K562 (cell line): ENCODE measurements at regions not wholly inside any gene's neighbourhood (a gene's known extent, or its start where the extent isn't known, plus 50 kb on each side); places are given as distances from the start of the nearest gene placed in this dataset.

ENCODE experiments used
- ATAC-seq: fragments of 200-7000 bp; cut with Tn5 transposase; 3 replicates; pipeline ENCODE4 v1.9.1; 2020; ENCODE audit warnings: moderate library complexity
- BruUV-seq: library from RNA; stranded (reverse); fragments of 400-500 nt; replicated peaks from 2 replicates; lab custom pipeline; 2021; lab: Mats Ljungman, UMichigan
- CTCF ChIA-PET: fragments of 300-600 bp; formaldehyde crosslinking; extraction: SDS; loops from one replicate; lab custom pipeline; 2021; ENCODE audit warnings: low intra/inter-chr PET ratio; lab: Yijun Ruan, JAX
- POLR2A ChIA-PET: fragments of 300-600, 350-650 bp; sonication (Branson Sonifier 250); formaldehyde crosslinking; extraction: SDS; loops from one replicate; lab custom pipeline; 2021; ENCODE audit warnings: antibody characterized with exemption, inconsistent platforms; lab: Yijun Ruan, JAX
- DNase-seq, 4 experiments: peaks; one replicate each; pipeline versions ENCODE4 v3.0.0 to v3.0.0-alpha.2; 2011 to 2018; ENCODE audit warnings: low spot score in 3 of 4, mixed read lengths in 3 of 4; ENCODE audit errors: extremely low read depth in 1 of 4
- FAIRE-seq: peaks from 2 replicates; lab custom pipeline; 2011; peaks lifted over from hg19 to GRCh38; lab: Jason Lieb, UNC
- H2AFZ ChIP-seq: 2 replicates; pipeline ENCODE4 v1.6.0; 2011; ENCODE audit warnings: low read depth, low read length, control low read depth, inconsistent platforms
- H3K27ac ChIP-seq: fragments of 200-600 bp; 3 replicates; pipeline ENCODE4 v1.8.0; 2011; ENCODE audit warnings: low read depth, mild to moderate bottlenecking, control low read depth, inconsistent platforms, low read length, moderate library complexity, mixed read lengths; ENCODE audit errors: extremely low read depth
- H3K27me3 ChIP-seq, 2 experiments: fragments of 300-600 bp in 1 of 2; 2 replicates in 1 of 2; 3 replicates in 1 of 2; pipeline versions ENCODE4 v1.6.0 to v1.8.0; 2011; ENCODE audit warnings: inconsistent platforms in 2 of 2, low read length in 2 of 2, mild to moderate bottlenecking in 1 of 2, mixed read lengths in 1 of 2, moderate library complexity in 1 of 2; ENCODE audit not compliant: control insufficient read depth in 2 of 2, insufficient read depth in 2 of 2
- H3K36me3 ChIP-seq: fragments of 300-600 bp; 3 replicates; pipeline ENCODE4 v1.8.0; 2011; ENCODE audit warnings: mild to moderate bottlenecking, low read length, inconsistent platforms; ENCODE audit not compliant: control insufficient read depth, insufficient read depth
- H3K4me1 ChIP-seq, 2 experiments: fragments of 200-600 bp in 1 of 2; replicated peaks in 1 of 2; 2 replicates in 1 of 2; 3 replicates in 1 of 2; pipeline versions ENCODE4 v1.5.1 to v1.8.0; 2011; ENCODE audit warnings: inconsistent platforms in 2 of 2, low read length in 2 of 2, mild to moderate bottlenecking in 1 of 2, mixed read lengths in 1 of 2, moderate library complexity in 1 of 2; ENCODE audit not compliant: control insufficient read depth in 2 of 2, insufficient read depth in 2 of 2
- H3K4me2 ChIP-seq: 2 replicates; pipeline ENCODE4 v1.6.1; 2011; ENCODE audit warnings: low read length, control low read depth, inconsistent platforms, mixed read lengths; ENCODE audit not compliant: insufficient read depth
- H3K4me3 ChIP-seq: fragments of 200-600 bp; sonication (generic), shearing (Covaris generic); 2 replicates; pipeline ENCODE4 v1.5.1; 2016; ENCODE audit warnings: control low read depth, inconsistent platforms
- H3K79me2 ChIP-seq: fragments of 200-600 bp; 3 replicates; pipeline ENCODE4 v1.8.0; 2011; ENCODE audit warnings: low read length, inconsistent platforms; ENCODE audit not compliant: control insufficient read depth, insufficient read depth
- H3K9ac ChIP-seq, 2 experiments: 2 replicates each; pipeline versions ENCODE4 v1.6.0 to v1.6.1; 2011; ENCODE audit warnings: low read depth in 2 of 2, low read length in 2 of 2, control low read depth in 1 of 2, inconsistent platforms in 1 of 2, mild to moderate bottlenecking in 1 of 2, mixed read lengths in 1 of 2; ENCODE audit not compliant: insufficient read depth in 1 of 2
- H3K9me1 ChIP-seq: one replicate; pipeline ENCODE4 v1.6.0; 2011; ENCODE audit warnings: inconsistent platforms, mild to moderate bottlenecking, low read length, moderate library complexity; ENCODE audit not compliant: control insufficient read depth, insufficient read depth
- H3K9me3 ChIP-seq: replicated peaks from 2 replicates; pipeline ENCODE4 v1.5.1; 2011; ENCODE audit warnings: low read depth, low read length, inconsistent platforms; ENCODE audit not compliant: control insufficient read depth, insufficient read depth
- H4K20me1 ChIP-seq: replicated peaks from 2 replicates; pipeline ENCODE4 v1.6.1; 2011; ENCODE audit warnings: low read length, inconsistent platforms, mixed read lengths; ENCODE audit not compliant: control insufficient read depth, insufficient read depth
- HNRNPH1 ChIP-seq: fragments of 200-400 bp; formaldehyde crosslinking; optimal IDR thresholded peaks from 2 replicates; pipeline ENCODE3; 2017; ENCODE audit warnings: low read depth, mild to moderate bottlenecking, low read length, moderate library complexity
- ZNF224 ChIP-seq: sonication (generic); formaldehyde crosslinking; IDR thresholded peaks from 2 replicates; pipeline ENCODE4 v1.8.0; 2022; ENCODE audit warnings: mild to moderate bottlenecking, missing genetic modification reagents
- ZNF408 ChIP-seq: fragments of 250-450 bp; sonication (Bioruptor Pico); IDR thresholded peaks from 2 replicates; pipeline ENCODE4 v1.4.0; 2020; ENCODE audit warnings: low read depth, mild to moderate bottlenecking, moderate library complexity
- WGBS: fragments of 100-300 bp; shearing (Covaris generic); methylation state at CpG from one replicate; pipeline ENCODE4 v1.1.6; 2016; ENCODE audit warnings: low coverage, mixed read lengths; ENCODE audit not compliant: insufficient coverage; ENCODE audit errors: missing lambda C conversion rate; 5-methylcytosine and 5-hydroxymethylcytosine counted together
- in situ Hi-C: fragments of 300-500 bp; cut with MboI; formaldehyde crosslinking; loops from 4 replicates; pipeline ENCODE4 v1.15.0; 2018; ENCODE audit warnings: inconsistent platforms, mixed read lengths
- intact Hi-C: fragments of 100-400 bp; cut with micrococcal nuclease; formaldehyde crosslinking; loops from 2 replicates; pipeline ENCODE4 v1.14.2; 2022
- TF ChIP-seq, protein P1 (sequence below): fragments of 450-650 bp; formaldehyde crosslinking; IDR thresholded peaks from 2 replicates; pipeline ENCODE4 v1.4.0; 2020; ENCODE audit warnings: mild to moderate bottlenecking, mixed read lengths
- TF ChIP-seq, protein P2 (sequence below): sonication (generic); formaldehyde crosslinking; IDR thresholded peaks from 2 replicates; pipeline ENCODE4 v1.8.0; 2023; ENCODE audit warnings: missing genetic modification reagents, mild to moderate bottlenecking, borderline replicate concordance
- TF ChIP-seq, protein P3 (sequence below): fragments of 450-650 bp; IDR thresholded peaks from 2 replicates; pipeline ENCODE4 v1.6.1; 2016; ENCODE audit warnings: low read depth, mild to moderate bottlenecking, moderate library complexity
- TF ChIP-seq, protein P4 (sequence below): fragments of 450-650 bp; conservative IDR thresholded peaks from 2 replicates; pipeline ENCODE4 v1.6.1; 2016; ENCODE audit warnings: missing genetic modification characterization, low read depth, mild to moderate bottlenecking, missing compliant biosample characterization, moderate library complexity
- TF ChIP-seq, protein P5 (sequence below), 2 experiments: fragments of 450-650 bp in 1 of 2; IDR thresholded peaks; 2 replicates each; pipeline ENCODE4 v1.6.1; 2011 to 2017; ENCODE audit warnings: low read depth in 2 of 2, antibody characterized with exemption in 1 of 2, borderline replicate concordance in 1 of 2, low read length in 1 of 2, mild to moderate bottlenecking in 1 of 2, mixed read lengths in 1 of 2; ENCODE audit not compliant: control insufficient read depth in 1 of 2

DNA sequence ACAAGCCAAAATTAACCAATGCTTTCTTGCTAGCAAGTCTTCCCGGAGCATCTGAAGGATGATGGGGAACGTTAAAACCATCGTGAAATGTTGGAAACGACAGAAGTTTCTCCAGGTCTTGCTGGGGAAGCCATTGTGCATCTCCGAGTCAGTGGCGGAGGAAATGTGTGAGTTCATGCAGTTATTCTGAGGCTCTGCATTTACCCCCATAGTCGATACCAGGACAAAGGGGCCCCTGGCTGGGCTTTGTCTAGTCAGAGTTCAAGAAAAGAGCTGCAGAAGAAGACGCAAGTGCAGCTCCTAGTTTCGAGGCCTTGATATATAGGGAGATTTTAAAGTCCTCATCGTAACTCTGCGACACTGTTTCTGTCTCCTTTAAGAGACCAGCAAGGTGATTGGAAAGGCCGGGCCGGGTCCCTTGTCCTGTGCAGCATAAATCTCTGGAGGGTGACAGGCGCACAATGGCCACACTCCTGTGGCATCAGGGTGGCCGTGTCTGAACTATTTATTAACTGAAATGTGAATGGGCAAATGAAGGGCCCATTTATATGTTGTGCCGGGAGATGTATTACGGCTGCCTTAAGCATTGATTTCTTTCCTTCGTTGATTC, 172.0 kb downstream of the TEX29 start:
- intact Hi-C loops, result no loop called here
- no peaks in the 10 kb centered on the region for H3K79me2 ChIP-seq
- no peak overlapping the region for H3K27ac ChIP-seq
- H3K27me3 ChIP-seq, result peaks cover 3 to 18% of the 10 kb centered on the region in 2 experiments; a peak in 2 of 5 replicates
- no peaks in the 10 kb centered on the region for H4K20me1 ChIP-seq
- CTCF ChIA-PET, result no interaction called here
- ATAC-seq (no peak), FAIRE-seq (no peak), DNase-seq (no peak)
- BruUV-seq, result no TSS peak
- POLR2A ChIA-PET, result no interaction called here
- no peak overlapping the region for H3K4me2 ChIP-seq
- no peaks in the 10 kb centered on the region for H3K9me1 ChIP-seq
- no peak overlapping the region for H3K4me3 ChIP-seq
- H2AFZ ChIP-seq, result no peak overlapping the region
- in situ Hi-C loops, result loop anchor here (25.0 kb wide), 1 partner anchor 1120 kb away; no protein-coding TSS in a partner anchor
- H3K9ac ChIP-seq, result no peak overlapping the region
- no peaks in the 10 kb centered on the region for H3K4me1 ChIP-seq
- H3K9me3 ChIP-seq, result no peaks in the 10 kb centered on the region
- 6% methylated on average over 14 of the region's 18 CpGs for WGBS
- no peaks in the 10 kb centered on the region for H3K36me3 ChIP-seq
- TF ChIP-seq ZNF408 (CRISPR knock-in tag) (no peak), ZNF224 (CRISPR knock-in tag) (no peak), HNRNPH1 (no peak)
- TF ChIP-seq, protein P1, sequence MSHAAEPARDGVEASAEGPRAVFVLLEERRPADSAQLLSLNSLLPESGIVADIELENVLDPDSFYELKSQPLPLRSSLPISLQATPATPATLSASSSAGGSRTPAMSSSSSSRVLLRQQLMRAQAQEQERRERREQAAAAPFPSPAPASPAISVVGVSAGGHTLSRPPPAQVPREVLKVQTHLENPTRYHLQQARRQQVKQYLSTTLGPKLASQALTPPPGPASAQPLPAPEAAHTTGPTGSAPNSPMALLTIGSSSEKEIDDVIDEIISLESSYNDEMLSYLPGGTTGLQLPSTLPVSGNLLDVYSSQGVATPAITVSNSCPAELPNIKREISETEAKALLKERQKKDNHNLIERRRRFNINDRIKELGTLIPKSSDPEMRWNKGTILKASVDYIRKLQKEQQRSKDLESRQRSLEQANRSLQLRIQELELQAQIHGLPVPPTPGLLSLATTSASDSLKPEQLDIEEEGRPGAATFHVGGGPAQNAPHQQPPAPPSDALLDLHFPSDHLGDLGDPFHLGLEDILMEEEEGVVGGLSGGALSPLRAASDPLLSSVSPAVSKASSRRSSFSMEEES (CRISPR knock-in tag), result no peak
- TF ChIP-seq, protein P2, sequence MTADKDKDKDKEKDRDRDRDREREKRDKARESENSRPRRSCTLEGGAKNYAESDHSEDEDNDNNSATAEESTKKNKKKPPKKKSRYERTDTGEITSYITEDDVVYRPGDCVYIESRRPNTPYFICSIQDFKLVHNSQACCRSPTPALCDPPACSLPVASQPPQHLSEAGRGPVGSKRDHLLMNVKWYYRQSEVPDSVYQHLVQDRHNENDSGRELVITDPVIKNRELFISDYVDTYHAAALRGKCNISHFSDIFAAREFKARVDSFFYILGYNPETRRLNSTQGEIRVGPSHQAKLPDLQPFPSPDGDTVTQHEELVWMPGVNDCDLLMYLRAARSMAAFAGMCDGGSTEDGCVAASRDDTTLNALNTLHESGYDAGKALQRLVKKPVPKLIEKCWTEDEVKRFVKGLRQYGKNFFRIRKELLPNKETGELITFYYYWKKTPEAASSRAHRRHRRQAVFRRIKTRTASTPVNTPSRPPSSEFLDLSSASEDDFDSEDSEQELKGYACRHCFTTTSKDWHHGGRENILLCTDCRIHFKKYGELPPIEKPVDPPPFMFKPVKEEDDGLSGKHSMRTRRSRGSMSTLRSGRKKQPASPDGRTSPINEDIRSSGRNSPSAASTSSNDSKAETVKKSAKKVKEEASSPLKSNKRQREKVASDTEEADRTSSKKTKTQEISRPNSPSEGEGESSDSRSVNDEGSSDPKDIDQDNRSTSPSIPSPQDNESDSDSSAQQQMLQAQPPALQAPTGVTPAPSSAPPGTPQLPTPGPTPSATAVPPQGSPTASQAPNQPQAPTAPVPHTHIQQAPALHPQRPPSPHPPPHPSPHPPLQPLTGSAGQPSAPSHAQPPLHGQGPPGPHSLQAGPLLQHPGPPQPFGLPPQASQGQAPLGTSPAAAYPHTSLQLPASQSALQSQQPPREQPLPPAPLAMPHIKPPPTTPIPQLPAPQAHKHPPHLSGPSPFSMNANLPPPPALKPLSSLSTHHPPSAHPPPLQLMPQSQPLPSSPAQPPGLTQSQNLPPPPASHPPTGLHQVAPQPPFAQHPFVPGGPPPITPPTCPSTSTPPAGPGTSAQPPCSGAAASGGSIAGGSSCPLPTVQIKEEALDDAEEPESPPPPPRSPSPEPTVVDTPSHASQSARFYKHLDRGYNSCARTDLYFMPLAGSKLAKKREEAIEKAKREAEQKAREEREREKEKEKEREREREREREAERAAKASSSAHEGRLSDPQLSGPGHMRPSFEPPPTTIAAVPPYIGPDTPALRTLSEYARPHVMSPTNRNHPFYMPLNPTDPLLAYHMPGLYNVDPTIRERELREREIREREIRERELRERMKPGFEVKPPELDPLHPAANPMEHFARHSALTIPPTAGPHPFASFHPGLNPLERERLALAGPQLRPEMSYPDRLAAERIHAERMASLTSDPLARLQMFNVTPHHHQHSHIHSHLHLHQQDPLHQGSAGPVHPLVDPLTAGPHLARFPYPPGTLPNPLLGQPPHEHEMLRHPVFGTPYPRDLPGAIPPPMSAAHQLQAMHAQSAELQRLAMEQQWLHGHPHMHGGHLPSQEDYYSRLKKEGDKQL, result no peak
- TF ChIP-seq, protein P3, sequence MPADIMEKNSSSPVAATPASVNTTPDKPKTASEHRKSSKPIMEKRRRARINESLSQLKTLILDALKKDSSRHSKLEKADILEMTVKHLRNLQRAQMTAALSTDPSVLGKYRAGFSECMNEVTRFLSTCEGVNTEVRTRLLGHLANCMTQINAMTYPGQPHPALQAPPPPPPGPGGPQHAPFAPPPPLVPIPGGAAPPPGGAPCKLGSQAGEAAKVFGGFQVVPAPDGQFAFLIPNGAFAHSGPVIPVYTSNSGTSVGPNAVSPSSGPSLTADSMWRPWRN, result no peak
- TF ChIP-seq, protein P4, sequence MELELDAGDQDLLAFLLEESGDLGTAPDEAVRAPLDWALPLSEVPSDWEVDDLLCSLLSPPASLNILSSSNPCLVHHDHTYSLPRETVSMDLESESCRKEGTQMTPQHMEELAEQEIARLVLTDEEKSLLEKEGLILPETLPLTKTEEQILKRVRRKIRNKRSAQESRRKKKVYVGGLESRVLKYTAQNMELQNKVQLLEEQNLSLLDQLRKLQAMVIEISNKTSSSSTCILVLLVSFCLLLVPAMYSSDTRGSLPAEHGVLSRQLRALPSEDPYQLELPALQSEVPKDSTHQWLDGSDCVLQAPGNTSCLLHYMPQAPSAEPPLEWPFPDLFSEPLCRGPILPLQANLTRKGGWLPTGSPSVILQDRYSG (tag), result no peak
- TF ChIP-seq, protein P5, sequence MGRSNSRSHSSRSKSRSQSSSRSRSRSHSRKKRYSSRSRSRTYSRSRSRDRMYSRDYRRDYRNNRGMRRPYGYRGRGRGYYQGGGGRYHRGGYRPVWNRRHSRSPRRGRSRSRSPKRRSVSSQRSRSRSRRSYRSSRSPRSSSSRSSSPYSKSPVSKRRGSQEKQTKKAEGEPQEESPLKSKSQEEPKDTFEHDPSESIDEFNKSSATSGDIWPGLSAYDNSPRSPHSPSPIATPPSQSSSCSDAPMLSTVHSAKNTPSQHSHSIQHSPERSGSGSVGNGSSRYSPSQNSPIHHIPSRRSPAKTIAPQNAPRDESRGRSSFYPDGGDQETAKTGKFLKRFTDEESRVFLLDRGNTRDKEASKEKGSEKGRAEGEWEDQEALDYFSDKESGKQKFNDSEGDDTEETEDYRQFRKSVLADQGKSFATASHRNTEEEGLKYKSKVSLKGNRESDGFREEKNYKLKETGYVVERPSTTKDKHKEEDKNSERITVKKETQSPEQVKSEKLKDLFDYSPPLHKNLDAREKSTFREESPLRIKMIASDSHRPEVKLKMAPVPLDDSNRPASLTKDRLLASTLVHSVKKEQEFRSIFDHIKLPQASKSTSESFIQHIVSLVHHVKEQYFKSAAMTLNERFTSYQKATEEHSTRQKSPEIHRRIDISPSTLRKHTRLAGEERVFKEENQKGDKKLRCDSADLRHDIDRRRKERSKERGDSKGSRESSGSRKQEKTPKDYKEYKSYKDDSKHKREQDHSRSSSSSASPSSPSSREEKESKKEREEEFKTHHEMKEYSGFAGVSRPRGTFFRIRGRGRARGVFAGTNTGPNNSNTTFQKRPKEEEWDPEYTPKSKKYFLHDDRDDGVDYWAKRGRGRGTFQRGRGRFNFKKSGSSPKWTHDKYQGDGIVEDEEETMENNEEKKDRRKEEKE (IDR thresholded peaks at IDR 0.05; ENCODE audit: borderline replicate concordance in 1 of 2, control insufficient read depth in 1 of 2, low read depth in 2 of 2, low read length in 1 of 2), result no peak
